ENCODE measurements at regions not wholly inside any gene's neighbourhood (a gene's known extent, or its start where the extent isn't known, plus 50 kb on each side); places are given as distances from the start of the nearest gene placed in this dataset.

- no peak for TF ChIP-seq MAX (IDR thresholded peaks at IDR 0.05)
- TF ChIP-seq YY1 (IDR thresholded peaks at IDR 0.05; ENCODE audit: low read depth, low read length), result no peak
- TF ChIP-seq CTCF (IDR thresholded peaks at IDR 0.05; ENCODE audit: control extremely low read depth in 1 of 3, insufficient read depth in 1 of 3, low read depth in 1 of 3, low read length in 3 of 3), result no peak
- no peak for TF ChIP-seq RNF2 (IDR thresholded peaks at IDR 0.05; ENCODE audit: borderline replicate concordance, low read depth, low read length, missing control alignments, poor library complexity, severe bottlenecking)
Observed at GRCh38 chr13:31530922-31531321, 208.4 kb upstream of the RXFP2 start (continued).
